ENCODE measurements at regions not wholly inside any gene's neighbourhood (a gene's known extent, or its start where the extent isn't known, plus 50 kb on each side); places are given as distances from the start of the nearest gene placed in this dataset.
"Not testable (repeated sequence)": the region's sequence is repeated elsewhere in the genome, so short reads cannot be mapped to it uniquely, and the experiment has no call there.

GRCh38 chr16:58807276-58807675, 73.2 kb upstream of the GOT2 start:
- no peak for TF ChIP-seq CTCF (IDR thresholded peaks at IDR 0.05)
- TF ChIP-seq POLR2A (IDR thresholded peaks at IDR 0.05): no peak
- no peak overlapping the region for H3K27ac ChIP-seq
- no peaks in the 10 kb centered on the region for H3K27me3 ChIP-seq
- DNase-seq: no peak
- H3K4me3 ChIP-seq (replicated peaks in 1 of 3): no peak overlapping the region
- no peaks in the 10 kb centered on the region for H3K9me3 ChIP-seq
- no peaks in the 10 kb centered on the region for H3K4me1 ChIP-seq
- intact Hi-C loops (cut with DNase I): no loop called here
- no peaks in the 10 kb centered on the region for H3K36me3 ChIP-seq

GRCh38 chr16:58801838-58802237, 67.7 kb upstream of the GOT2 start:
- H3K4me1 ChIP-seq: no peaks in the 10 kb centered on the region
- no peaks in the 10 kb centered on the region for H3K27me3 ChIP-seq
- 65 to 71% methylated on average over 1 of the region's 1 CpG for WGBS, 2 donors
- intact Hi-C loops (cut with DNase I): no loop called here
- DNase-seq: no peak
- no peaks in the 10 kb centered on the region for H3K36me3 ChIP-seq
- no peak overlapping the region for H3K27ac ChIP-seq
- H3K4me3 ChIP-seq (replicated peaks in 1 of 3): no peak overlapping the region
- no peak for TF ChIP-seq CTCF (IDR thresholded peaks at IDR 0.05)
- TF ChIP-seq POLR2A (IDR thresholded peaks at IDR 0.05): no peak
- no peaks in the 10 kb centered on the region for H3K9me3 ChIP-seq

- Histone ChIP-seq H3K27me3 (no peaks in the 10 kb centered on the region), H3K27ac (no peak overlapping the region), H3K4me1 (no peaks in the 10 kb centered on the region), H3K9me3 (no peaks in the 10 kb centered on the region), H3K36me3 (no peaks in the 10 kb centered on the region), H3K4me3 (replicated peaks in 1 of 3) (no peak overlapping the region)
- TF ChIP-seq POLR2A (IDR thresholded peaks at IDR 0.05) (no peak), CTCF (IDR thresholded peaks at IDR 0.05) (no peak)
- intact Hi-C loops (cut with DNase I): no loop called here
- DNase-seq: no peak
- 88% methylated on average over 9 of the region's 9 CpGs for WGBS, 2 donors
Measured at GRCh38 chr16:58797137-58797801, 63.2 kb upstream of the GOT2 start.

- WGBS, 2 donors: 85 to 86% methylated on average over 1 of the region's 1 CpG
- no peak for DNase-seq
- no peaks in the 10 kb centered on the region for H3K27me3 ChIP-seq
- H3K9me3 ChIP-seq: no peaks in the 10 kb centered on the region
- intact Hi-C loops (cut with DNase I): no loop called here
- TF ChIP-seq POLR2A (IDR thresholded peaks at IDR 0.05) (no peak), CTCF (IDR thresholded peaks at IDR 0.05) (no peak)
- no peaks in the 10 kb centered on the region for H3K4me1 ChIP-seq
- no peak overlapping the region for H3K4me3 ChIP-seq (replicated peaks in 1 of 3)
- H3K36me3 ChIP-seq: no peaks in the 10 kb centered on the region
- no peak overlapping the region for H3K27ac ChIP-seq
Measured at GRCh38 chr16:58793366-58793765, 59.2 kb upstream of the GOT2 start.

GRCh38 chr16:58792188-58792587, 58.1 kb upstream of the GOT2 start:
- no peaks in the 10 kb centered on the region for H3K36me3 ChIP-seq
- no peaks in the 10 kb centered on the region for H3K4me1 ChIP-seq
- DNase-seq: no peak
- no peaks in the 10 kb centered on the region for H3K9me3 ChIP-seq
- WGBS, 2 donors: 46 to 62% methylated on average over 2 of the region's 2 CpGs
- TF ChIP-seq POLR2A (IDR thresholded peaks at IDR 0.05): no peak
- no peak for TF ChIP-seq CTCF (IDR thresholded peaks at IDR 0.05)
- H3K27me3 ChIP-seq: no peaks in the 10 kb centered on the region
- no peak overlapping the region for H3K4me3 ChIP-seq (replicated peaks in 1 of 3)
- no peak overlapping the region for H3K27ac ChIP-seq
- intact Hi-C loops (cut with DNase I): no loop called here

- H3K27me3 ChIP-seq; H3K4me3 ChIP-seq (replicated peaks in 1 of 3); DNase-seq; intact Hi-C loops (cut with DNase I); H3K9me3 ChIP-seq; H3K4me1 ChIP-seq; H3K36me3 ChIP-seq; H3K27ac ChIP-seq: not testable (repeated sequence)
- WGBS, 2 donors: 93 to 95% methylated on average over 17 of the region's 32 CpGs
Measured at GRCh38 chr16:58790816-58791557, 56.9 kb upstream of the GOT2 start.
